DND-41 (cell line): ENCODE measurements at regions not wholly inside any gene's neighbourhood (a gene's known extent, or its start where the extent isn't known, plus 50 kb on each side); places are given as distances from the start of the nearest gene placed in this dataset.

Experiments used
- ATAC-seq: fragments of 200-7000 bp; cut with Tn5 transposase; 3 replicates; pipeline ENCODE4 v1.9.1; 2021; ENCODE audit warnings: low read depth; ENCODE audit not compliant: insufficient read depth
- DNase-seq: peaks from one replicate; pipeline ENCODE4 v3.0.0-alpha.2; 2020
- H2AFZ ChIP-seq: 2 replicates; pipeline ENCODE4 v1.6.0; 2012; ENCODE audit warnings: low read depth, low read length
- H3K27ac ChIP-seq: 2 replicates; pipeline ENCODE4 v1.5.1; 2012; ENCODE audit warnings: low read length, inconsistent platforms
- H3K27me3 ChIP-seq: fragments of 200-600 bp; sonication (generic); 2 replicates; pipeline ENCODE4 v1.6.0; 2012; ENCODE audit warnings: low read length, mild to moderate bottlenecking, inconsistent platforms; ENCODE audit not compliant: insufficient read depth, poor library complexity
- H3K36me3 ChIP-seq: 2 replicates; pipeline ENCODE4 v1.5.1; 2012; ENCODE audit warnings: low read length, inconsistent platforms; ENCODE audit not compliant: insufficient read depth
- H3K4me1 ChIP-seq: 2 replicates; pipeline ENCODE4 v1.5.1; 2012; ENCODE audit warnings: mild to moderate bottlenecking, low read length; ENCODE audit not compliant: insufficient read depth
- H3K4me2 ChIP-seq: 2 replicates; pipeline ENCODE4 v1.6.0; 2012; ENCODE audit warnings: mild to moderate bottlenecking, moderate library complexity, low read length, inconsistent platforms; ENCODE audit not compliant: insufficient read depth
- H3K4me3 ChIP-seq, 2 experiments: fragments of 200-600 bp in 1 of 2; shearing (Covaris generic) in 1 of 2; 2 replicates each; pipeline ENCODE4 v1.5.1; 2012 to 2016; ENCODE audit warnings: inconsistent platforms in 2 of 2, low read length in 2 of 2, mild to moderate bottlenecking in 2 of 2, low read depth in 1 of 2, moderate library complexity in 1 of 2
- H3K79me2 ChIP-seq: 2 replicates; pipeline ENCODE4 v1.6.0; 2012; ENCODE audit warnings: low read length, inconsistent platforms; ENCODE audit not compliant: insufficient read depth
- H3K9ac ChIP-seq: 2 replicates; pipeline ENCODE4 v1.6.0; 2012; ENCODE audit warnings: low read depth, mild to moderate bottlenecking, inconsistent platforms, low read length, moderate library complexity
- H3K9me3 ChIP-seq: 2 replicates; pipeline ENCODE4 v1.5.1; 2012; ENCODE audit warnings: low read length, moderate library complexity, mild to moderate bottlenecking, inconsistent platforms; ENCODE audit not compliant: insufficient read depth, severe bottlenecking
- H4K20me1 ChIP-seq: 2 replicates; pipeline ENCODE4 v1.6.0; 2012; ENCODE audit warnings: low read length; ENCODE audit not compliant: insufficient read depth
- EZH2 ChIP-seq: IDR thresholded peaks from 3 replicates; pipeline ENCODE4 v1.6.1; 2012; ENCODE audit warnings: borderline replicate concordance, low read depth, mild to moderate bottlenecking, moderate library complexity, low read length, inconsistent platforms; ENCODE audit not compliant: severe bottlenecking
- TF ChIP-seq, protein P1 (sequence below): IDR thresholded peaks from 2 replicates; pipeline ENCODE4 v1.5.1; 2012; ENCODE audit warnings: borderline replicate concordance, low read length, moderate library complexity, mild to moderate bottlenecking; ENCODE audit not compliant: poor library complexity, severe bottlenecking; ENCODE audit errors: extremely low read depth

- Histone ChIP-seq H2AFZ (no peak overlapping the region), H3K4me1 (no peaks in the 10 kb centered on the region), H3K27me3 (peaks cover 2% of the 10 kb centered on the region), H3K4me2 (no peak overlapping the region), H4K20me1 (no peaks in the 10 kb centered on the region), H3K27ac (no peak overlapping the region), H3K79me2 (no peaks in the 10 kb centered on the region), H3K9ac (no peak overlapping the region), H3K36me3 (no peaks in the 10 kb centered on the region), H3K4me3 (no peak overlapping the region), H3K9me3 (no peaks in the 10 kb centered on the region)
- TF ChIP-seq EZH2, result no peak
- TF ChIP-seq, protein P1, sequence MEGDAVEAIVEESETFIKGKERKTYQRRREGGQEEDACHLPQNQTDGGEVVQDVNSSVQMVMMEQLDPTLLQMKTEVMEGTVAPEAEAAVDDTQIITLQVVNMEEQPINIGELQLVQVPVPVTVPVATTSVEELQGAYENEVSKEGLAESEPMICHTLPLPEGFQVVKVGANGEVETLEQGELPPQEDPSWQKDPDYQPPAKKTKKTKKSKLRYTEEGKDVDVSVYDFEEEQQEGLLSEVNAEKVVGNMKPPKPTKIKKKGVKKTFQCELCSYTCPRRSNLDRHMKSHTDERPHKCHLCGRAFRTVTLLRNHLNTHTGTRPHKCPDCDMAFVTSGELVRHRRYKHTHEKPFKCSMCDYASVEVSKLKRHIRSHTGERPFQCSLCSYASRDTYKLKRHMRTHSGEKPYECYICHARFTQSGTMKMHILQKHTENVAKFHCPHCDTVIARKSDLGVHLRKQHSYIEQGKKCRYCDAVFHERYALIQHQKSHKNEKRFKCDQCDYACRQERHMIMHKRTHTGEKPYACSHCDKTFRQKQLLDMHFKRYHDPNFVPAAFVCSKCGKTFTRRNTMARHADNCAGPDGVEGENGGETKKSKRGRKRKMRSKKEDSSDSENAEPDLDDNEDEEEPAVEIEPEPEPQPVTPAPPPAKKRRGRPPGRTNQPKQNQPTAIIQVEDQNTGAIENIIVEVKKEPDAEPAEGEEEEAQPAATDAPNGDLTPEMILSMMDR, result no peak
- no peak for ATAC-seq
- no peak for DNase-seq
Measured at GRCh38 chr1:67626861-67627235, 58.2 kb upstream of the GADD45A start.

DNA sequence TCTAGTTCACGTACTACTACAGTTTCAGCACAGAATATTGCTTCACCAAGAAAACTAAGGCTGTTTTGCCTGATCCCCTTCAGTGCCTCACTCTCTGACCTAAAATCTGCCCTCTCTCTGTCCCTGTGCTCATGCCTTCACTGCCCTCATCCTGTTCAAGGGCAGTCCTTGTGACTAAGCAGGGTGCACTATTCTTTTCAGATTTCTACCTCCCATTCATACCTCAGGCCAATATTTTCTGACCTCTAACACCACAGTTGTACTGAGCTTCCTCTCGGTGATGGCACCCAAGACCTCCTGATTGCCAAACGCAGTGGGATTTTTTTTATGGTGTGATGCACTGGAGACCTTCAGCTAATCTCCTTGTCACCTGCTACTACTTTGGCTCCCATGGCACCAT, 57.7 kb upstream of the GADD45A start:
- no peak overlapping the region for H3K27ac ChIP-seq
- no peak overlapping the region for H3K4me3 ChIP-seq
- H3K4me1 ChIP-seq, result no peaks in the 10 kb centered on the region
- no peaks in the 10 kb centered on the region for H3K9me3 ChIP-seq
- H2AFZ ChIP-seq, result no peak overlapping the region
- DNase-seq, result no peak
- no peak overlapping the region for H3K4me2 ChIP-seq
- no peaks in the 10 kb centered on the region for H4K20me1 ChIP-seq
- TF ChIP-seq EZH2, result no peak
- TF ChIP-seq, protein P1, result no peak
- no peak overlapping the region for H3K9ac ChIP-seq
- peaks cover 2% of the 10 kb centered on the region for H3K27me3 ChIP-seq
- no peaks in the 10 kb centered on the region for H3K36me3 ChIP-seq
- H3K79me2 ChIP-seq, result no peaks in the 10 kb centered on the region
- ATAC-seq, result no peak

- Histone ChIP-seq H2AFZ (no peak overlapping the region), H3K9me3 (no peaks in the 10 kb centered on the region), H3K36me3 (no peaks in the 10 kb centered on the region), H3K27ac (no peak overlapping the region), H3K4me3 (no peak overlapping the region), H3K4me2 (no peak overlapping the region), H3K4me1 (no peaks in the 10 kb centered on the region), H3K79me2 (no peaks in the 10 kb centered on the region), H4K20me1 (no peaks in the 10 kb centered on the region), H3K9ac (no peak overlapping the region), H3K27me3 (peaks cover 2% of the 10 kb centered on the region)
- ATAC-seq (no peak), DNase-seq (no peak)
- TF ChIP-seq, protein P1, result no peak
- no peak for TF ChIP-seq EZH2
Measured at GRCh38 chr1:67627906-67628305, 57.1 kb upstream of the GADD45A start.

DNA sequence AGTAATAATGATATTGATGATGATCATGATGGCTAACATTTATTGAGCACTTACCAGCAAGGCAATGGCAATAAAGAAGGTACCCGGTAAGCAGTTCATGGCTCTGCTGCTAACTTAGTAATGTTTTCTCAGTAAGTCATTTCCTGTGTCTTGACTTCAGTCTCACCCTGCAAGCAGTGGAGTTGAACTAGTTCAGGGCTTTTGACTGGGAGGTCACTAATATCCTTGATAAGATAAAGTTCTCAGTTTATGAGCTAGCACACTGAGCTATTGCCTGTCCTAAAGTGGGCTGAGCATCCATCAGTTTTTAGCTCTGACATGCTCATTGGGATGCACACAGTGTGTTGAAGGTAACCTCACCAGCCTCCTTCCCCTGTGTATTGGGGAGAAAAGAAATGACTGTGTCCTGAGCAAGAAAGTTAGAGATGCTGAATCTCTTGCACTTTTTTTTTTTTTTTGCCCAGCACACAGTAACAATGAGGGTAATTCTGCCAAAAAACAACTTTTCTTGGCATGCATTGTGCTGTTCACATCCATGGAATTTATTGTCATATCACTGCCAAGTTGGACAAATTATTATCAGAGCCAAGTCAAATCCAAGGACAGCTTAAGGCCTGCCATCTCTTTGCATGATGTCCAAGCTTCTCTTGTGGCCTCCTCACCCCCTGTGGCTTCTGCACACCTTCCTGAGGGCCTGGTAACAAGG, 55.5 kb upstream of the GADD45A start:
- TF ChIP-seq, protein P1, result no peak
- no peak for TF ChIP-seq EZH2
- Histone ChIP-seq H3K4me1 (peaks cover under 1% of the 10 kb centered on the region), H3K4me3 (no peak overlapping the region), H3K9me3 (no peaks in the 10 kb centered on the region), H3K27ac (no peak overlapping the region), H3K9ac (no peak overlapping the region), H3K36me3 (no peaks in the 10 kb centered on the region), H3K79me2 (no peaks in the 10 kb centered on the region), H2AFZ (no peak overlapping the region), H3K4me2 (no peak overlapping the region), H3K27me3 (peaks cover 2% of the 10 kb centered on the region), H4K20me1 (no peaks in the 10 kb centered on the region)
- DNase-seq, result no peak
- no peak for ATAC-seq
